HEK293 (cell line): ENCODE measurements at regions not wholly inside any gene's neighbourhood (a gene's known extent, or its start where the extent isn't known, plus 50 kb on each side); places are given as distances from the start of the nearest gene placed in this dataset.

Source experiments
- KLF7 ChIP-seq: fragments of 450-650 bp; formaldehyde crosslinking; IDR thresholded peaks from 2 replicates; pipeline ENCODE4 v1.5.1; 2016; ENCODE audit warnings: missing biosample characterization, missing genetic modification characterization, borderline replicate concordance
- TRIM28 ChIP-seq: IDR thresholded peaks from 2 replicates; pipeline ENCODE4 v1.6.1; 2011; ENCODE audit warnings: low read length, control low read depth, borderline replicate concordance
- YY1 ChIP-seq: fragments of 450-650 bp; formaldehyde crosslinking; IDR thresholded peaks from 2 replicates; pipeline ENCODE4 v1.5.1; 2018; ENCODE audit warnings: missing biosample characterization, missing genetic modification characterization
- ZNF121 ChIP-seq: fragments of 450-650 bp; formaldehyde crosslinking; IDR thresholded peaks from 2 replicates; pipeline ENCODE4 v1.5.1; 2016; ENCODE audit warnings: missing biosample characterization, missing genetic modification characterization
- ZNF549 ChIP-seq: fragments of 450-650 bp; IDR thresholded peaks from 2 replicates; pipeline ENCODE4 v1.5.1; 2018; ENCODE audit warnings: missing biosample characterization, missing genetic modification characterization, mild to moderate bottlenecking, inconsistent platforms, moderate library complexity
- ZNF670 ChIP-seq: fragments of 450-650 bp; formaldehyde crosslinking; IDR thresholded peaks from 2 replicates; pipeline ENCODE4 v1.5.1; 2016; ENCODE audit warnings: missing biosample characterization, missing genetic modification characterization, low read depth
- TF ChIP-seq, protein P1 (sequence below): fragments of 450-650 bp; formaldehyde crosslinking; IDR thresholded peaks from 2 replicates; pipeline ENCODE4 v1.5.1; 2016; ENCODE audit warnings: missing biosample characterization, missing genetic modification characterization
- TF ChIP-seq, protein P2 (sequence below): fragments of 450-650 bp; formaldehyde crosslinking; IDR thresholded peaks from 2 replicates; pipeline ENCODE4 v1.5.1; 2016; ENCODE audit warnings: missing biosample characterization, missing genetic modification characterization
- TF ChIP-seq, protein P3 (sequence below): fragments of 450-650 bp; formaldehyde crosslinking; IDR thresholded peaks from 2 replicates; pipeline ENCODE4 v1.5.1; 2016; ENCODE audit warnings: missing biosample characterization, missing genetic modification characterization

DNA sequence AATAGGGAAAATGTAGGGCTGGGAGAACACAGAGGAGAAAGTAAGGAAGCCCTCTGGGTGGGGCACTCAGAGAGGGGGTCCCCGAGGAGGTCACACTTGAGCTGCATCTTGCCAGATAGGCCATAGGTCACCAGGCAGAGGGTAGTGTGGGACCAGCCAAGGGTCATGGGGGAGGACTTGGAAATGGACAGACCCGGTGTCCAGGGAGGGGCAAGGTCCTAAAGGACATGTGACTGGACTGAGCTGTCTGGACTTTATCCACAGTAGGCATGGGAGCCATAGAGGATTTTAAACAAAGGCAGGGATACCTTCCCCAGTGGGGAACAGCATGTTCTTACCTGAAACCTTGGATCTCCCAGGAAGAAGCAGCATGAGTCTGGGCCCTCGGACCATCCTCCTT lies 266.7 kb downstream of the LRFN2 start:
- TF ChIP-seq, protein P1, sequence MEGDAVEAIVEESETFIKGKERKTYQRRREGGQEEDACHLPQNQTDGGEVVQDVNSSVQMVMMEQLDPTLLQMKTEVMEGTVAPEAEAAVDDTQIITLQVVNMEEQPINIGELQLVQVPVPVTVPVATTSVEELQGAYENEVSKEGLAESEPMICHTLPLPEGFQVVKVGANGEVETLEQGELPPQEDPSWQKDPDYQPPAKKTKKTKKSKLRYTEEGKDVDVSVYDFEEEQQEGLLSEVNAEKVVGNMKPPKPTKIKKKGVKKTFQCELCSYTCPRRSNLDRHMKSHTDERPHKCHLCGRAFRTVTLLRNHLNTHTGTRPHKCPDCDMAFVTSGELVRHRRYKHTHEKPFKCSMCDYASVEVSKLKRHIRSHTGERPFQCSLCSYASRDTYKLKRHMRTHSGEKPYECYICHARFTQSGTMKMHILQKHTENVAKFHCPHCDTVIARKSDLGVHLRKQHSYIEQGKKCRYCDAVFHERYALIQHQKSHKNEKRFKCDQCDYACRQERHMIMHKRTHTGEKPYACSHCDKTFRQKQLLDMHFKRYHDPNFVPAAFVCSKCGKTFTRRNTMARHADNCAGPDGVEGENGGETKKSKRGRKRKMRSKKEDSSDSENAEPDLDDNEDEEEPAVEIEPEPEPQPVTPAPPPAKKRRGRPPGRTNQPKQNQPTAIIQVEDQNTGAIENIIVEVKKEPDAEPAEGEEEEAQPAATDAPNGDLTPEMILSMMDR (tag by site-specific recombination) = no peak
- TF ChIP-seq ZNF670 (tag by site-specific recombination) (no peak), KLF7 (tag by site-specific recombination) (no peak), YY1 (no peak), ZNF549 (no peak), ZNF121 (tag by site-specific recombination) (no peak), TRIM28 (no peak)
- TF ChIP-seq, protein P2, sequence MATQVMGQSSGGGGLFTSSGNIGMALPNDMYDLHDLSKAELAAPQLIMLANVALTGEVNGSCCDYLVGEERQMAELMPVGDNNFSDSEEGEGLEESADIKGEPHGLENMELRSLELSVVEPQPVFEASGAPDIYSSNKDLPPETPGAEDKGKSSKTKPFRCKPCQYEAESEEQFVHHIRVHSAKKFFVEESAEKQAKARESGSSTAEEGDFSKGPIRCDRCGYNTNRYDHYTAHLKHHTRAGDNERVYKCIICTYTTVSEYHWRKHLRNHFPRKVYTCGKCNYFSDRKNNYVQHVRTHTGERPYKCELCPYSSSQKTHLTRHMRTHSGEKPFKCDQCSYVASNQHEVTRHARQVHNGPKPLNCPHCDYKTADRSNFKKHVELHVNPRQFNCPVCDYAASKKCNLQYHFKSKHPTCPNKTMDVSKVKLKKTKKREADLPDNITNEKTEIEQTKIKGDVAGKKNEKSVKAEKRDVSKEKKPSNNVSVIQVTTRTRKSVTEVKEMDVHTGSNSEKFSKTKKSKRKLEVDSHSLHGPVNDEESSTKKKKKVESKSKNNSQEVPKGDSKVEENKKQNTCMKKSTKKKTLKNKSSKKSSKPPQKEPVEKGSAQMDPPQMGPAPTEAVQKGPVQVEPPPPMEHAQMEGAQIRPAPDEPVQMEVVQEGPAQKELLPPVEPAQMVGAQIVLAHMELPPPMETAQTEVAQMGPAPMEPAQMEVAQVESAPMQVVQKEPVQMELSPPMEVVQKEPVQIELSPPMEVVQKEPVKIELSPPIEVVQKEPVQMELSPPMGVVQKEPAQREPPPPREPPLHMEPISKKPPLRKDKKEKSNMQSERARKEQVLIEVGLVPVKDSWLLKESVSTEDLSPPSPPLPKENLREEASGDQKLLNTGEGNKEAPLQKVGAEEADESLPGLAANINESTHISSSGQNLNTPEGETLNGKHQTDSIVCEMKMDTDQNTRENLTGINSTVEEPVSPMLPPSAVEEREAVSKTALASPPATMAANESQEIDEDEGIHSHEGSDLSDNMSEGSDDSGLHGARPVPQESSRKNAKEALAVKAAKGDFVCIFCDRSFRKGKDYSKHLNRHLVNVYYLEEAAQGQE (tag by site-specific recombination) = no peak
- TF ChIP-seq, protein P3, sequence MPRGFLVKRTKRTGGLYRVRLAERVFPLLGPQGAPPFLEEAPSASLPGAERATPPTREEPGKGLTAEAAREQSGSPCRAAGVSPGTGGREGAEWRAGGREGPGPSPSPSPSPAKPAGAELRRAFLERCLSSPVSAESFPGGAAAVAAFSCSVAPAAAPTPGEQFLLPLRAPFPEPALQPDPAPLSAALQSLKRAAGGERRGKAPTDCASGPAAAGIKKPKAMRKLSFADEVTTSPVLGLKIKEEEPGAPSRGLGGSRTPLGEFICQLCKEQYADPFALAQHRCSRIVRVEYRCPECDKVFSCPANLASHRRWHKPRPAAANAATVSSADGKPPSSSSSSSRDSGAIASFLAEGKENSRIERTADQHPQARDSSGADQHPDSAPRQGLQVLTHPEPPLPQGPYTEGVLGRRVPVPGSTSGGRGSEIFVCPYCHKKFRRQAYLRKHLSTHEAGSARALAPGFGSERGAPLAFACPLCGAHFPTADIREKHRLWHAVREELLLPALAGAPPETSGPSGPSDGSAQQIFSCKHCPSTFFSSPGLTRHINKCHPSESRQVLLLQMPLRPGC = no peak
